ENCODE measurements at regions not wholly inside any gene's neighbourhood (a gene's known extent, or its start where the extent isn't known, plus 50 kb on each side); places are given as distances from the start of the nearest gene placed in this dataset.

DNA sequence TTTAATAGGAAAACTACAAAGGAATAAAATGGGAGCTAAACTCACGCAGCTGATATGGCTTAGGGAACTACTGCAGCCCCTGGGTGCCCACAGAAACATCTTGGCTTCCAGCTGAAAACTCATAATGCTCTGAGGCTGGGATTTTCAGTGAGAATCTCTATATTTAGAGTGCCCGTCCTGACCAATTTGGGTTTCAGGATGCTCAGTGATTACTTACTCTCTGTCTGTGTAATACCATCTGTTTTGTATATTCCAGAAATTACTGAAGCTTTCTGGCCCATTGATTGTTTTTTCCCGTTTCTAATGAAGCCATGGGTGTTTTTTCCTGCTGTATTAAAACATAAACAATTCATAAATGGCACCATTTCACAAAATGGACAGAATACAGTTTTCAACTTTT is 50.6 kb upstream of the ZNF385D start:
- no peak for DNase-seq (ENCODE audit: low spot score)

DNA sequence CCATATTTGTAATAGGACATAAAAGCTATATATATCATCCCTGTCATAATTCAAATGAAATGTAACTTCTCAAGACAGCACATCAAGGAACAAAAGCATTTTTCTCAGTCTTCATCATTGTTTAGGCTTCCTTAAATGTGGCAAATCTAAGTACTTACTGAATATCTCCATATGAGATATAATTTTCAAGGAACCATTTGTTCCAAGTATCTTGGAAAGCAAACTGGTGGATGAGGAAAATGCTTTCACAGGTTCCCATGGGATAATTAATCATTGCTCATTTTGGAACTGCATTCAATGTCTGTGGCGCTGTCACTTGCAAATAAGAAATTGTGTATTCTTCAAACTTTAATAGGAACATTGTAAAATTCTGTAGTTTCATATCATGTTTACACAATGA is 52.6 kb upstream of the ZNF385D start:
- no peak for DNase-seq (ENCODE audit: low spot score)

DNA sequence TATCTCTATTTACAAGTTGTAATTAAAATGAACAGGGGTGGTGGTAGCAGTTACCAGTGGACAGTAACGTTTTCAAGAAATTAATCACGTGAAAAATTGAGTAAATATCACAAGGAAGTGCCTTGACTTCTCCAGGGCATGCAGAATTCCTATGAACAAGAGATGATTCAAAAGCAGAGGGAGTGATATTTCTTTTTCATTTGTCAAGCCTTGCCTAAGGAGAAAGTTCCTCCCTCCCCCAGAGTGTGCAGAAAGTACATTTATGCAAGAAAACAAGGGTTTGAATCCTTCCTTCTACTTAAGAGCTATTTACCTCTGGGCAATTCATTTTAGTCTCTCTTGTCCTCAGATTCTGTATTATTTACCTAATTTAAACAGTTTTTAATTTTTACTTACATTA is 53.3 kb upstream of the ZNF385D start:
- no peak for DNase-seq (ENCODE audit: low spot score)

DNA sequence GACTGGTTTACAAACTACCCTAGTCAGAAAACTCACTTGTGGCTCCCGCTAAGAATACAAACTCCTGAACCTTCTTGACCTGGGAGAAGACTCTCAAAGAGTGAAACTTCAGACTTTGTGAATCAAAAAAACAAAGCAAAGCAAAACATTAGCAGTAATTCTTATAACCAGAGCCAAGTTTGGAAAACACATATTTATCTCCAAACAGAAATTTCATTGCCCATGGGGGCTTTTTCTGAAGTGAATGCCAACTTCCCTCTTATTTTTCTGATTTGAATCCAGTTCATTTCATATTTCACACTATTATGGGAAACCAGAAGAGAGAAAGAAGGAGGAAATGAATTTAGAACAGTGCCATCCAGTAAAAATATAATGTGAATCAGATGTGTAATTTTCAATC is 55.7 kb upstream of the ZNF385D start:
- no peak for DNase-seq (ENCODE audit: low spot score)

DNA sequence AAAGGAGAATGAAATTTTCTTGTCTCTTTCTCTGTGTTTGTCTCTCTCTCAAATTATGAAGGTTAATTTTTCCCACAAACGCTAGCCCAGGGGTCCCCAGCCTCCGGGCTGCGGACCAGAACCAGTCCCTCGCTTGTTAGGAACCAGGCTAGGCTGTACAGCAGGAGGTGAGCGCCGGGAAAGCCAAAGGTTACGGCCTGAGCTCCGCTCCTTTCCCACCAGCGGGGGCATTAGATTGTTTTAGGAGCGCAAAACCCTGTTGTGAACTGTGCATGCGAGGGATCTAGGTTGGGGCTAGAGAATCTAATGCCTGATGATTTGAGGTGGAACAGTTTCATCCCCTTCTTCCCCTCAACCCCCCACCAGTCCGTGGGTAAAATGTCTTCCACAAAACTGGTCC is 74.7 kb upstream of the ZNF385D start:
- no peak for DNase-seq (ENCODE audit: low spot score)

DNA sequence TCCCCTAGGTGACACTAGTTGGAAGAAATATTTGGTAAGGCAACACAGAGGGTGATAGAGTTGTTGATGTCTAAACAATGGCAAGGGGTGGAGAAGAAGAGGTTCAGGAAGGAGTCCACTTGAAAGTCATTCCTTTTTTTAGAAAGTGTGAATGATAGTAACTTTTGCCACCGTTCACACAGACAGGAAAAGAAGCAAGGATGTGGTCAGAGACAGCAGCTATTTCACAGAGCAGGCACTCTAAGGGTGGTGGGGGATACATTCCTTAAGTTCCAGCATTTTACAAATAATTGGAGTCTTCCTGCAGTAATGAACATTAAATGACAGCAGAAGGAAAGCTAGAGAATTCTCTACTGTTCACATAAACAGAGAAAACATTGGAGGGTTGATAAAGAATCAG is 75.4 kb upstream of the ZNF385D start:
- DNase-seq (ENCODE audit: low spot score) = no peak

DNA sequence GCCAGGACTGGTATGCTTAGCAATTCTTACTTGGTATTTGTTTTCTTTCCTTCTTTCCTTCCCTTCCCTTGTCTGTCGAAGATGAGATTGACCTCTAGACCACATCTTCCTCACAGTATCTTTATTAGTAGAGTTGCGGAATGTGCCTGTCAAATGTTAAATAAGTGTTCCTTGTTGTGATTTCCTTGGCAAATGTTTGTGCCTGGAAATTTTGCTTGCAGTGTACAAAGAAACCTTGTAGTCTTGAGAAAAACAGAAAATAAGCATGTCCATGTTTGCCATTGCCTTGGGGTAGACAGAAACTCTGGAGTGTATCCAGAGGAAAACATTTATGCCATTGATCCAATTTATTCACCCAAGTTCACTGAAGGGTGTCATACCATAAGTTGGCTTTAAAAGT is 79.5 kb upstream of the ZNF385D start:
- no peak for DNase-seq (ENCODE audit: low spot score)

DNA sequence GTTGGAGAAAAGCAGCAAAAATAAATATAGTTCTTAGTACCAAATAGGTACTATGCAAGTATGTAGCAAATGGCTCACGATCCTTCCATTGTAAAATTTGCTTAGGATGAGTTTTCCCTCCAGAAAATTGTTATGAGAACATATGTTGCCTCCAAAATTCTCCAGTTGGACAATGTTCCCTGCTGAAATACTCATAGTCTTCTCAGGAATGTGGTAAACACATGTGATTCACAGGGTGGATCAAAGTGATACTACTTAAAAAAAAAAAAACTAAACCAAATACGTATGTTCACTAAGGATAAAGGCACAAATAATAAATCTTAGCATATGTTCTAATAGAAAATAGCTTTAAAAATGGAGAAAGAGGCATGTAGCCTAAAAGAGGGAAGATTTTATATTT is 84.3 kb upstream of the ZNF385D start:
- no peak for DNase-seq (ENCODE audit: low spot score)

DNA sequence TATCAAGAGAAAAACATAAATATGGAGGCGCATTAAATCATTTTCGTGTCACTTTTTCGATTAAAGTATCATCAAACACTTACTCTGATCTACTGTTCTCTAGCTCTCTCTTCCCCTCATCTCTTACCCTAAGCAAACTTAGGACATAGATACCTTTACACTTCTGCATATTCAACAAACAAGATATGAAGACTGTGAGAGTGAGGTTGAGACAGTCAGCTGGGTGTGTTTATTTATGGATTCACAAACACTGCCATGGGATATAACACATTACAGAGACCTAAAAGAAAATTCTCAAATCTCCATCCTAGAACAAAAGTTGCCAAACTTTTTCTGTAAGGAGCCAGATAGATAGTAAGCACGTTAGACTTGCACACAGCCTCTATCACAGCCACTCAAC is 85.2 kb upstream of the ZNF385D start:
- no peak for DNase-seq (ENCODE audit: low spot score)

DNA sequence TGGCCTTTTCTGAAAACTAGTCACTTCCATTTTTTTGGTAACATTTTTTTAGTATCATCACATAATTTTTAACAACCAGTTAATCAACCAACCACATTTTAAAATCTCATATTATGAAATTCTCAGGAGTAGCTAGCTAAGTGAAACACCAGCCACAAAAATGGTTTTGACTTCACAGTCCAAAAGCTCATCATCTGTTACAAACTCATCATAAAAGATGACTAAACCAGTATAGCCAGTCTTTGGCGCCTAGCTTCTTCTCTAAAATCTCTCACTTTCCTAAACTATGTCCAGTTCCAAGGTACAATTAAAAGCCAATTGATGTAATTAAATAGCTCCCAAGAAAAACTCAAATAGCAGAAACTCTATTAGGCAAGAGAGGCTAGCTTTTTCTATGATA is 88.2 kb upstream of the ZNF385D start:
- no peak for DNase-seq (ENCODE audit: low spot score)

DNA sequence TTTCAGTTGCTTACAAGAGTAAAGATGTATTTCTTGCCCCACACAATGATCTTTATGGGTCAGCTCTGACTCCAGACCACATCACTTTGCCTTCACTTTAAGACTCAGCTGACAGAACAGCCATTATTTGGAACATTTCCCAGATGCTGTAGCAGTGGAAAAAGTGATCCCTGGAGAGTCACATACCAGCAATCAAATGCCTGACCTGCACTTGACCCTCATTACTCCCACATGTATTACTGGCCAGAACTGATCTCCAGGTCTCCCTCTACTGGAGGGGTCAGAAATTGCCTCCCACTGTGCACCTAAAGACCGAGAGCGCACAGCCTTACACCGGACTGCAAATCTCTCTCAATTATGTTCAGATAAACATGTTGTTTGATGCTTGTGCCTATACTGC is 88.6 kb upstream of the ZNF385D start:
- peak; percentile 87 for DNase-seq (ENCODE audit: low spot score)

DNA sequence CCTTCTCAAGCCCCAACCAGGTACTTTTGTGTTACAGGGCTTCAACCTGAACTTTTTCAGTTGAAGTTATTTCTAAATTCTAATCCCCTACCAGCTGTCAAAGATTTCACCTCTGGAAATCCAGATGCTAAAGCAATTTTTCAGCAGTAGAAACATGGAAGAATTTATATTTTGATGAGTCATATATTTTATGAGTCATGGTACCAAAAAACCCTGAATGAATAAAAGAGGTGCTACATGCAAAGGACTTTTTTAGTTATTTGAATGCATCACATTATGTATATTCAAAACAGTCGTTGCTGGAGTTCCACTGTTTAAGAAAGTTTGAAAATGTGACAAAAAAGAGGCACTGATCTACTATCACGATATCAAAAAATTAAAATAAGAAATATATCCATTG is 96.0 kb upstream of the ZNF385D start:
- no peak for DNase-seq (ENCODE audit: low spot score)

DNA sequence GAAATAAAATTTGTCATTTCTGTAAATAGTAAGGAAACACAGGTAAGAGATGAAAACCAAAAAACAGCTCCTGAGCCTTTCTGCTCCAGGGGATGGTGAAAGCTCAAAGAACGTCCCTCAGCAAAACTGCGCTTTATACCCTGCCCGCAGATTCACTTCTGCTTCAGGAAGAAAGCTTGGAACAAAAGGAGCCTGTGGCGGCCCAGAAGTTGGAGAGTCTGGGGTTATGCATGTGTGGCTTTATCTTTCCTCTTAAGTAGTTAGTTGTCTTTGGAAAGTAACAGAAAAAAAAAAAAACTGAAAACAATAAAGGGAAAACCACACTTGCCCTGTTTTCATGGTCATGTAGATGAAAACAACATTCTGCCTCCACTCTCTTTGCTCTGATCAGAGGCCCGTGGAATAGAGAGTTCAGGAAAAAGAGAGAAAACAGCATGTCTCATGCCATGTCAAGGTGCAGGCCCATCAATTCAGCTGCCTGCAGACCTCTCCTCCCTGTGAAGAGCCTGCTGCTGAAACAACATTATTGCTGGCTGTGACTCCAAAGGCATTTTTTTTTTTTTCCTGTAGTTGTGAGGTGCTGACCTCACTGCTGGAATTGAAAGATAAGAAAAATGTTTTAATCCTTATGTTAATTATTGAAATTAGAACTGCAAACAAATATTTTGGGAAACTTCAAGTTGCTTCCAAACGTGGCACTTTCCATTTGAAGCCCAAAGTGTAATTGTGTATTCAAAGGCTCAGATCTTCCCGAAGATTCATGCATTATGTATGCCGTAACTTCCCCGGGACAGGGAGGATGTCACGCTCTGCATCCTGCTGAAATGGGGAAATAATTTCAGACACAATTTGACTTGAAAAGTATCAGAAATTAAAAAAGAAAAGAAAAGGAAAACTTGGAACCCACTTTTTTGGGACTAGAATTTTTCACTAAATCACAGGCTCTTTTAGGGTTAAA is 108.4 kb upstream of the ZNF385D start:
- no peak for DNase-seq (ENCODE audit: low spot score)

DNA sequence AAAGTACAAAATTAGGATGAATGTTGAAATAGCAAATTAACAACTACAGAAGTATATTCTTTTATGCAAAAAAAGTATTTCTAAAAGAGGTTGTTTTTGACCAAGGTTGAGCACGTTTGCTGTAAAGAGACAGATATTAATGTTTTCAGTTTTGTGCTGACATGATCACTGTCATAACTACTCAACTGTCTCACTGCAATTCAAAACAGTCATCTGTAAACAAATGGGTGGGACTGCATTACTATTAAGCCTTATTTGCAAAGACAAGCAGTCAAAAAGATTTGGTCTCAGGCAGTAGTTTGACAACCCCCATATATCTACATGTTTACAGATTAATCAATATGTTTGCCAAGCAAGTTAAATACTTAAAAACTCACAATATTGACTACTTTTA is 109.1 kb upstream of the ZNF385D start:
- DNase-seq (ENCODE audit: low spot score) = no peak

DNA sequence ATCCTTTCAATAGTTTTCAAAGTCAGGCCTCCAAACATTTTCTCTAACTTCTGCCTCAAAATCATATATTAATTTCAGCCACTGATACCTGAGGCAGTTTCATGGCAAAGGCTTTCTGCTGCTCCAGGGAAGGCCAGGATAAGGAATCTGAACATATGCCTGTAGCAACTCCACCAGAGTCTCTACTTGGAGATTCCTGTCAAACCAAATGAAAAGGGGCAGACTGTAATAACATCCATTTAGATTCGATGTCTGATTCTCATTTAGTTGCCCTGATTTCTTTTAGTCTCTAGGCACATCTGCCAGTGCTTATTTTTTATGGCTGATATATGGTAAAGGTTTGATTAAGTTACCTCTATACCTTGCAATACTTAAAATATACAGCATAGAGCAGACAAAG is 109.6 kb upstream of the ZNF385D start:
- DNase-seq (ENCODE audit: low spot score) = no peak

DNA sequence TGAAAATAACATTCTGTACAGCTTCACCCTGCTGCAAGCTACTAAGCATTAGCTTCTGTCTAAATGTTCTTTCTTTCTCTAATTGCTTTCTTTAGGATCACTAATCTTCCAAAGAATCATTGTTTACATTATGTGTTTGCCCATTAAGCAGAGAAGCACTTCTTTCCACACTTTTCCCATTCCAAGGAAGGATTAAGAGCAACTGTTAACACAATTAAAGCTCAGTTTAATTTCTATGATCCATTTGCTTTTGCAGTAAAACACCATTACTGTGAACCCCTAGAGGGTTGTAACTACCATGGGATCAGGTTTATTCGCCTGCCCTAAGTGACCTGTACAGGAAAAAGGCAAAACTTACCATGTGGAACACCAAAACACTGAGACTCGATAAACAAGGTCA is 125.8 kb upstream of the ZNF385D start:
- no peak for DNase-seq (ENCODE audit: low spot score)

DNA sequence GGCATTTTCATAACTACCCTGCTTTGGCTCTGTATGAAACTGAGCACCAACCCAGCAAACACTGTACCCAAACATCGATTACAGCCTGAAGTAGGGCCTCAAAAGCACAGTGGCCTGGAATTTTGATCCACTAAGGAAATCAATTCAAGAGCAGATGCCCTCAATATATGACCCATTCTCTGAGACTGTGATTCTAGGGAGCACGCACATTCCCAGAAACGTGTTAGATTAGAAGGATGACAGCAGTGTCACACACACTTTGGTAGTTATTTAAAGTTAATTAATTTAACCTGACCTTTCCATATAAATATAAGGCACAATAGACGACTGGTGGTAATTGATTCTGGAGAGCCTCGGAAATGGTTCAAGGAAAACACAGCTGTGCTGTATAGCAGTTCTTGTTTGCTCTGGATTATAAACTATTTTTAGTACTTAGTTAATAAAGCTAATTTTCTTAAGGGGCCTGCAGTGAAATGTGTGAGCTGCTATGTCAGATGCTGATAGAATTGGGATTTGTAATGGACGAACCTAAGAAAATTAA is 126.3 kb upstream of the ZNF385D start:
- no peak for DNase-seq (ENCODE audit: low spot score)

DNA sequence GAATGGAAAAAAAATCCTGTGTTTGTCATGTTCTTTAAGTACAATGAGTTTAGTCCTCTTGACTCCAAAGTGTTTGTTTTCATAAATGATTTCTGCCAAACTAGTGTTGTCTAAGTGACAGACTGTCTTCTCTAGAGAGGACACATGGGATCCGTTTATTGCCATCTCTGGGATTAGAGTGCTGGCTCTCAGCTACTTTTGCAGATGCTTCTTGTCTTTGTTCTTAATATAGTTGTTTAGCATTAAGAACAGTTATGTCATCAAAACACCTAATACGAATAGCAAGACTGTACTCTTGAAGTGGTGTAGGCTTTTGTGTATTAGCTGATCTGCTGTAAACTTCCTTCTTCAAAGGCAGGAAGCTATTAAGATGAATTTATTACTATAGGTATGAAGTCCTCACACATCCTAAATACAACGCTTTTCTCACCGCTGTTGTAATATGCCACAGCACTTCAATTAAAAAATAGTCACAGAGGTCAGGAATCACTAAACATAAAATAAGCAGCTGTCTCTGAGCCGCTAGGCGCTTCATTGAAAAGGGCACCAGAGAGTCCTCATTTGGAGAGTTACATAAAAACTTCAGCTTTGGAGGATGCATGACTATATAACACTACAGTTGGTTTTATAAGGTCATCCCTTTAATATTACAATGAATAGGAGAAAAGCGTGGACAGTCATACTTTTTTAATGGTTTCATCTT is 128.3 kb upstream of the ZNF385D start:
- no peak for DNase-seq (ENCODE audit: low spot score)

DNA sequence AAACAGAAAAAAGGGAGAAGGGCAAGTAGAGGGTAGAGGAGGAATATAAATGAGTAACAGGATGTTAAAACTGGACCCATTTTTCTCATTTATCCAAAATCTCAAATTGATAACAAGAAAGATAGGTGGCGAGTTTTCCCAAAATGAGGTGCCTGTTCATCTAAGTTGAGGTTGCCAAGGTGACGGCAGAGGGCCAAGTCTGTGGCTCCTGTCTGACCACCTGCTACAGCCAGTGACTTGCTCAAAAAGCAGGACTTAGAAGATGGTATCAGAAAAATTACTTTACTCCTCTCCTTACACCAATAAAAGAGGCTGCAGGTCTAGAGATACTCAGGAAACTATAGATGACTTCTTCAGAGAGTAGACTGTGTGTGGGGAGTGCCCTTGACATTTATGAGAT is 137.6 kb upstream of the ZNF385D start:
- no peak for DNase-seq (ENCODE audit: low spot score)

DNA sequence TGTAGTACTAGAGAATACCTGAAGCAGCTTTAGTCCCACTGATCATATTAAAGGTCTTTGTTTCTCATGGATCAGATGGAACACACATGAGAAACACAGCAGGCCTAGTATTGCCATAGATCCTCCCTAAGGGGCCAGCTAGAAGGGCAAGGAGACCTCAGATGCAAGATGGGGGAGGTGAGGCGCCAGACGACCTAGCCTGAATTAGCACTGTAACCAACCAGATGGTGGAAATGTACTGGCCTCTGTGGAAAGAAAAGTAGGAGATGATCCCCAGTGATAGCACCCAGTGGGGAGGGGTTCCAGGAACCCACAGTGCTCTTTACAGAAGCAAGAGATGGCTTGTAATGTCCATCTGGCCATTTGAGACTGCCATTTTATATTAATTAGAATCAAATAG is 138.2 kb upstream of the ZNF385D start:
- no peak for DNase-seq (ENCODE audit: low spot score)

DNA sequence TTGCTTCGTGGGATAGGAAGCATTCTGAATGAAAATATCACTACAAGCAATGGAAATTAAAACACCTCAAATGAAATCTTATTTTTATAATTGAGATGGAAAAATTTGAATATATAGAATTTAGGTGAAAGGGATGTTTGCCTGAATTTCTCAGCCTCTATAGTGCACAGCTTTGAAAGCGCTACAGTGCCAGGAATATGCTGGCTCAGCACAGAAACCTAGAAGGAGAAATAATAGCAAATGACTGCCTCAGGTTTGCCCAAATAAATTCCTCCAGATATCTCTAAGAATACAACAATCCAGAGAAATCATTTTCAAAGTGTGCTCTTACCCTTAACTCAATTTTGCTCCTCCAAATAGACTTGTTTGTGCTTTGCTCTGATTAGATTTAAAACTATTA is 141.1 kb upstream of the ZNF385D start:
- no peak for DNase-seq (ENCODE audit: low spot score)

DNA sequence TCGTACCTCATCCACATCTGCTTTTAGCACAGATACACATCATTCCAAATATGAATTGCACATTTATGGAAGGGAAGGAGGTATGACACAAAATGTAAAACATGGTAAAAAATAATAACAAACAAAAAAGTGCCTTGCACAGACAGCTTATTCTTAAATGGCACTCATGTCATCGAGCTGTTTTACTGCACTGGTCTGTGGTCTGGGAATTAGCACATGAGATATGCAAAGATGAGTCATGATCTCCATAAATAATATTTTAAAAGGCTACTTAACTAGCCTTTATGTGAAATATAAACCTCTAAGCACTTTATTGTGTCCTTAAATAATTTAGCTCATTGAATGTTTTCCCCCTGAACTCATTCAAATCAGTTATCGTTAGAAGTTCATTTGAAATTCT is 142.2 kb upstream of the ZNF385D start:
- DNase-seq (ENCODE audit: low spot score) = peak; percentile 2

Measured in kidney tubule cell (primary cell).